A549 (cell line): ENCODE measurements at regions not wholly inside any gene's neighbourhood (a gene's known extent, or its start where the extent isn't known, plus 50 kb on each side); places are given as distances from the start of the nearest gene placed in this dataset.

Experiments
- ATAC-seq, 2 experiments: fragments of 200-7000 bp in 1 of 2; fragments of >200 bp in 1 of 2; cut with Nextera tagmentation in 1 of 2; cut with Tn5 transposase in 1 of 2; 3 replicates each; pipeline versions ENCODE4 v1.8.0 to v1.9.1; 2018 to 2020; ENCODE audit warnings: mild to moderate bottlenecking in 1 of 2, moderate library complexity in 1 of 2
- CTCF ChIA-PET: fragments of 300-600 bp; sonication (Branson Sonifier 250); formaldehyde crosslinking; extraction: SDS; loops from one replicate; lab custom pipeline; 2021; ENCODE audit warnings: antibody characterized with exemption, inconsistent platforms; lab: Yijun Ruan, JAX
- POLR2A ChIA-PET: fragments of 350-600 bp; formaldehyde crosslinking; extraction: SDS; loops from one replicate; lab custom pipeline; 2021; ENCODE audit warnings: antibody characterized with exemption, inconsistent platforms; lab: Yijun Ruan, JAX
- DNase-seq, 2 experiments: peaks; one replicate each; pipeline versions ENCODE4 v3.0.0 to v3.0.0-alpha.2; 2011 to 2016; ENCODE audit warnings: low read depth in 1 of 2, low spot score in 1 of 2
- FAIRE-seq: peaks from 2 replicates; lab custom pipeline; 2011; peaks lifted over from hg19 to GRCh38; lab: Jason Lieb, UNC
- H3K27ac ChIP-seq, 2 experiments: fragments of >200 bp; sonication (Bioruptor Twin); formaldehyde crosslinking; 3 replicates each; pipeline ENCODE4 v1.5.1; 2016 to 2017
- H3K4me1 ChIP-seq: fragments of >200 bp; sonication (Bioruptor Twin); formaldehyde crosslinking; 3 replicates; pipeline ENCODE4 v1.6.1; 2016
- H3K4me2 ChIP-seq: fragments of >200 bp; sonication (Bioruptor Twin); formaldehyde crosslinking; 3 replicates; pipeline ENCODE4 v1.6.1; 2016
- H3K4me3 ChIP-seq: fragments of >200 bp; sonication (Bioruptor Twin); formaldehyde crosslinking; 3 replicates; pipeline ENCODE4 v1.5.1; 2016
- H3K9me3 ChIP-seq: fragments of >200 bp; sonication (Bioruptor Twin); formaldehyde crosslinking; 3 replicates; pipeline ENCODE4 v1.6.1; 2016
- BCL3 ChIP-seq: fragments of >200 bp; sonication (Bioruptor Twin); formaldehyde crosslinking; IDR thresholded peaks from 3 replicates; pipeline ENCODE4 v1.6.1; 2016
- BHLHE40 ChIP-seq: IDR thresholded peaks from 2 replicates; pipeline ENCODE4 v1.6.1; 2012; ENCODE audit warnings: low read depth, low read length, inconsistent platforms
- EHMT2 ChIP-seq: fragments of 200-600 bp; sonication (generic); IDR thresholded peaks from 2 replicates; pipeline ENCODE4 v1.6.1; 2016; ENCODE audit warnings: antibody characterized with exemption, low read depth, mild to moderate bottlenecking, moderate library complexity
- EP300 ChIP-seq, 2 experiments: fragments of >200 bp; sonication (Bioruptor Twin); formaldehyde crosslinking; IDR thresholded peaks; 2 replicates in 1 of 2; 3 replicates in 1 of 2; pipeline ENCODE4 v1.6.1; 2016 to 2017
- ESRRA ChIP-seq: fragments of 150-350 bp; IDR thresholded peaks from 2 replicates; pipeline ENCODE4 v1.6.1; 2014; ENCODE audit warnings: mild to moderate bottlenecking, low read length, borderline replicate concordance
- GATA3 ChIP-seq: IDR thresholded peaks from 2 replicates; pipeline ENCODE4 v1.6.1; 2012; ENCODE audit warnings: borderline replicate concordance
- HDAC2 ChIP-seq: fragments of 200-600 bp; sonication (generic); IDR thresholded peaks from 2 replicates; pipeline ENCODE4 v1.6.1; 2016
- HEYL ChIP-seq: fragments of 250-450 bp; sonication (Bioruptor Pico); IDR thresholded peaks from 2 replicates; pipeline ENCODE4 v1.8.0; 2021; ENCODE audit warnings: mild to moderate bottlenecking, moderate library complexity
- HOXA7 ChIP-seq: fragments of 250-450 bp; sonication (Bioruptor Pico); IDR thresholded peaks from 2 replicates; pipeline ENCODE4 v1.5.0; 2020; ENCODE audit warnings: mild to moderate bottlenecking, moderate library complexity
- HOXB5 ChIP-seq: fragments of 250-450 bp; sonication (Bioruptor Pico); IDR thresholded peaks from 2 replicates; pipeline ENCODE4 v1.5.0; 2020; ENCODE audit warnings: mild to moderate bottlenecking, moderate library complexity
- JUN ChIP-seq, 2 experiments: fragments of >200 bp; sonication (Bioruptor Twin); formaldehyde crosslinking; IDR thresholded peaks; 2 replicates in 1 of 2; 3 replicates in 1 of 2; pipeline ENCODE4 v1.6.1; 2016 to 2017
- KDM5A ChIP-seq: fragments of 200-600 bp; sonication (generic); IDR thresholded peaks from 2 replicates; pipeline ENCODE4 v1.6.1; 2016; ENCODE audit warnings: antibody characterized with exemption, mild to moderate bottlenecking
- MAZ ChIP-seq: fragments of 150-350 bp; IDR thresholded peaks from 2 replicates; pipeline ENCODE4 v1.6.1; 2014; ENCODE audit warnings: antibody characterized with exemption, low read depth, low read length, borderline replicate concordance
- MYC ChIP-seq: IDR thresholded peaks from 2 replicates; pipeline ENCODE4 v1.6.1; 2012; ENCODE audit warnings: mild to moderate bottlenecking, inconsistent platforms, low read length, improper control_type of control experiment, borderline replicate concordance
- NFE2L2 ChIP-seq: fragments of 150-350 bp; conservative IDR thresholded peaks from 2 replicates; pipeline ENCODE4 v1.6.1; 2014; ENCODE audit warnings: low read length
- NPAS2 ChIP-seq: fragments of 250-450 bp; sonication (Bioruptor Pico); IDR thresholded peaks from 2 replicates; pipeline ENCODE4 v1.8.0; 2022; ENCODE audit warnings: mild to moderate bottlenecking, moderate library complexity, borderline replicate concordance
- PBX3 ChIP-seq: IDR thresholded peaks from 2 replicates; pipeline ENCODE4 v1.6.1; 2012
- PHF8 ChIP-seq: fragments of 200-600 bp; sonication (generic); IDR thresholded peaks from 2 replicates; pipeline ENCODE4 v1.6.1; 2016; ENCODE audit warnings: low read depth, mild to moderate bottlenecking, antibody characterized with exemption, moderate library complexity, borderline replicate concordance
- POLR2A ChIP-seq: IDR thresholded peaks from 2 replicates; pipeline ENCODE4 v1.6.1; 2012; ENCODE audit warnings: mild to moderate bottlenecking, low read length
- RAD21 ChIP-seq, 2 experiments: fragments of >200 bp in 1 of 2; sonication (Bioruptor Twin) in 1 of 2; formaldehyde crosslinking in 1 of 2; IDR thresholded peaks in 1 of 2; conservative IDR thresholded peaks in 1 of 2; 2 replicates in 1 of 2; 3 replicates in 1 of 2; pipeline ENCODE4 v1.6.1; 2012 to 2018; ENCODE audit warnings: inconsistent platforms in 1 of 2
- RCOR1 ChIP-seq: fragments of 150-350 bp; IDR thresholded peaks from 2 replicates; pipeline ENCODE4 v1.6.1; 2014; ENCODE audit warnings: antibody characterized with exemption, low read length, low read depth
- RNF2 ChIP-seq: fragments of 200-600 bp; sonication (generic); IDR thresholded peaks from 2 replicates; pipeline ENCODE4 v1.6.1; 2016; ENCODE audit warnings: low read depth, mild to moderate bottlenecking, antibody characterized with exemption, moderate library complexity, borderline replicate concordance
- SMC3 ChIP-seq: fragments of >200 bp; sonication (Bioruptor Twin); formaldehyde crosslinking; IDR thresholded peaks from 3 replicates; pipeline ENCODE4 v1.6.1; 2018; ENCODE audit warnings: inconsistent platforms
- TFCP2L1 ChIP-seq: fragments of 250-450 bp; sonication (Bioruptor Pico); IDR thresholded peaks from 2 replicates; pipeline ENCODE4 v1.5.0; 2021; ENCODE audit warnings: mild to moderate bottlenecking
- TP53 ChIP-seq: fragments of 250-450 bp; sonication (Bioruptor Pico); IDR thresholded peaks from 2 replicates; pipeline ENCODE4 v1.5.0; 2021; ENCODE audit warnings: mild to moderate bottlenecking, moderate library complexity
- ZC3H11A ChIP-seq: fragments of 450-650 bp; IDR thresholded peaks from 2 replicates; pipeline ENCODE4 v1.6.1; 2014; ENCODE audit warnings: antibody characterized with exemption, mild to moderate bottlenecking
- ZNF302 ChIP-seq: fragments of 250-450 bp; sonication (Bioruptor Pico); IDR thresholded peaks from 2 replicates; pipeline ENCODE4 v1.9.0; 2021; ENCODE audit warnings: inconsistent platforms, mild to moderate bottlenecking, moderate library complexity
- WGBS: methylation state at CpG from one replicate; pipeline ENCODE4 v1.1.6; 2017; ENCODE audit errors: missing lambda C conversion rate; 5-methylcytosine and 5-hydroxymethylcytosine counted together
- TF ChIP-seq, protein P1 (sequence below): fragments of >200 bp; sonication (Bioruptor Twin); formaldehyde crosslinking; IDR thresholded peaks from 2 replicates; pipeline ENCODE4 v1.6.1; 2016
- TF ChIP-seq, protein P2 (sequence below): IDR thresholded peaks from 2 replicates; pipeline ENCODE4 v1.6.1; 2012

GRCh38 chr3:177571944-177572315 lies 374.6 kb upstream of the TBL1XR1 start:
- H3K4me2 ChIP-seq = no peak overlapping the region
- CTCF ChIA-PET = no interaction called here
- FAIRE-seq (no peak), DNase-seq (no peak), ATAC-seq (no peak)
- POLR2A ChIA-PET = no interaction called here
- TF ChIP-seq RCOR1 (no peak), EHMT2 (no peak), PHF8 (no peak), GATA3 (no peak), NPAS2 (CRISPR knock-in tag) (no peak), POLR2A (no peak), HOXB5 (no peak), MAZ (no peak)
- TF ChIP-seq, protein P1, sequence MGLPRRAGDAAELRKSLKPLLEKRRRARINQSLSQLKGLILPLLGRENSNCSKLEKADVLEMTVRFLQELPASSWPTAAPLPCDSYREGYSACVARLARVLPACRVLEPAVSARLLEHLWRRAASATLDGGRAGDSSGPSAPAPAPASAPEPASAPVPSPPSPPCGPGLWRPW = no peak
- no peaks in the 10 kb centered on the region for H3K9me3 ChIP-seq
- H3K27ac ChIP-seq = 0 out of 6 replicates have a peak overlapping the region, but pooled peaks of 1 of the 2 experiments have one; percentile 31
- WGBS = 63% methylated on average over 3 of the region's 3 CpGs
- peaks cover 19% of the 10 kb centered on the region for H3K4me1 ChIP-seq
- H3K4me3 ChIP-seq = no peak overlapping the region

GRCh38 chr3:177574222-177574856 lies 377.1 kb upstream of the TBL1XR1 start:
- CTCF ChIA-PET = no interaction called here
- POLR2A ChIA-PET = interaction anchor here (0.8 kb wide), 1 partner anchor 15 kb away, joined by 3 read pairs; no protein-coding TSS in a partner anchor
- peak; percentile 89 to 97 for ATAC-seq

More at GRCh38 chr3:177574222-177574856, 377.1 kb upstream of the TBL1XR1 start:
- Histone ChIP-seq H3K27ac (peak overlapping the region; percentile 70 to 77), H3K4me1 (peaks cover 19% of the 10 kb centered on the region), H3K9me3 (no peaks in the 10 kb centered on the region), H3K4me2 (peak overlapping the region; percentile 83), H3K4me3 (no peak overlapping the region)
- no peak for FAIRE-seq
- DNase-seq = peak; percentile 22 to 87
- TF ChIP-seq ZC3H11A (no peak), ESRRA (no peak), BHLHE40 (no peak), GATA3 (peak; percentile 39; the same call in 1 of the 2 replicates), NPAS2 (CRISPR knock-in tag) (no peak), HDAC2 (no peak), HOXA7 (no peak), RNF2 (no peak), HEYL (CRISPR knock-in tag) (no peak), POLR2A (no peak), PBX3 (no peak), EP300 (IDR thresholded peaks at IDR 0.05) (0 out of 5 replicates have a peak, but pooled peaks of 1 of the 2 experiments have one; percentile 23), MYC (0 out of 2 replicates have a peak, but pooled peaks have one; percentile 53), RAD21 (conservative IDR thresholded peaks at IDR 0.05 in 1 of 2, IDR thresholded peaks at IDR 0.05 in 1 of 2) (0 out of 5 replicates have a peak, but pooled peaks of 1 of the 2 experiments have one; percentile 27), BCL3 (no peak), TP53 (CRISPR knock-in tag) (no peak), TFCP2L1 (CRISPR knock-in tag) (no peak), ZNF302 (CRISPR knock-in tag) (no peak), SMC3 (no peak), HOXB5 (no peak), JUN (IDR thresholded peaks at IDR 0.05) (no peak), NFE2L2 (no peak), KDM5A (no peak)
- TF ChIP-seq, protein P2, sequence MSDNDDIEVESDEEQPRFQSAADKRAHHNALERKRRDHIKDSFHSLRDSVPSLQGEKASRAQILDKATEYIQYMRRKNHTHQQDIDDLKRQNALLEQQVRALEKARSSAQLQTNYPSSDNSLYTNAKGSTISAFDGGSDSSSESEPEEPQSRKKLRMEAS = peak; percentile 22; the same call in 1 of the 2 replicates
- WGBS = 18% methylated on average over 7 of the region's 7 CpGs
